Tibial nerve (tissue), 4 donors: ENCODE measurements at regions not wholly inside any gene's neighbourhood (a gene's known extent, or its start where the extent isn't known, plus 50 kb on each side); places are given as distances from the start of the nearest gene placed in this dataset.

Source experiments
- DNase-seq, 2 donors: peaks; one replicate each; pipeline ENCODE4 v3.0.0-alpha.2; 2019; ENCODE audit warnings: low spot score in 2 of 2
- H3K27ac ChIP-seq, 4 donors: fragments of 200-600 bp; sonication (generic) in 3 of 4; one replicate each; pipeline ENCODE4 v1.5.1; 2017 to 2019; ENCODE audit warnings: mild to moderate bottlenecking in 1 of 4
- H3K27me3 ChIP-seq, 2 donors: fragments of 200-600 bp; sonication (generic) in 1 of 2; one replicate each; pipeline versions ENCODE4 v1.5.1 to v1.6.0; 2017 to 2019
- H3K36me3 ChIP-seq, 3 donors: fragments of 200-600 bp; sonication (generic); one replicate each; pipeline ENCODE4 v1.5.1; 2018 to 2019
- H3K4me1 ChIP-seq, 4 donors: fragments of 200-600 bp; sonication (generic) in 3 of 4; one replicate each; pipeline ENCODE4 v1.5.1; 2017 to 2019
- H3K4me3 ChIP-seq, 4 donors: fragments of 200-600 bp; sonication (generic) in 3 of 4; one replicate each; pipeline ENCODE4 v1.5.1; 2017 to 2019; ENCODE audit warnings: mild to moderate bottlenecking in 1 of 4, moderate library complexity in 1 of 4
- H3K9me3 ChIP-seq, 4 donors: fragments of 200-600 bp; sonication (generic) in 3 of 4; one replicate each; pipeline ENCODE4 v1.5.1; 2017 to 2019
- EP300 ChIP-seq, 2 donors: sonication (generic); formaldehyde crosslinking; IDR thresholded peaks; one replicate each; pipeline ENCODE4 v1.6.1; 2017; ENCODE audit warnings: antibody characterized with exemption in 2 of 2, mild to moderate bottlenecking in 1 of 2
- POLR2A ChIP-seq, 2 donors: fragments of 450-650 bp; IDR thresholded peaks; one replicate each; pipeline ENCODE4 v1.6.1; 2017; ENCODE audit warnings: antibody characterized with exemption in 2 of 2, mild to moderate bottlenecking in 2 of 2, moderate library complexity in 2 of 2
- WGBS, 2 donors: methylation state at CpG; one replicate each; pipeline ENCODE4 v1.1.5; 2018; 5-methylcytosine and 5-hydroxymethylcytosine counted together
- TF ChIP-seq, protein P1 (sequence below), 5 experiments: fragments of 200-600 bp in 3 of 5; fragments of 450-650 bp in 2 of 5; sonication (generic) in 3 of 5; IDR thresholded peaks; one replicate each; pipeline ENCODE4 v1.5.1; 2016 to 2019; ENCODE audit warnings: antibody characterized with exemption in 5 of 5, mild to moderate bottlenecking in 3 of 5, moderate library complexity in 2 of 5

DNA sequence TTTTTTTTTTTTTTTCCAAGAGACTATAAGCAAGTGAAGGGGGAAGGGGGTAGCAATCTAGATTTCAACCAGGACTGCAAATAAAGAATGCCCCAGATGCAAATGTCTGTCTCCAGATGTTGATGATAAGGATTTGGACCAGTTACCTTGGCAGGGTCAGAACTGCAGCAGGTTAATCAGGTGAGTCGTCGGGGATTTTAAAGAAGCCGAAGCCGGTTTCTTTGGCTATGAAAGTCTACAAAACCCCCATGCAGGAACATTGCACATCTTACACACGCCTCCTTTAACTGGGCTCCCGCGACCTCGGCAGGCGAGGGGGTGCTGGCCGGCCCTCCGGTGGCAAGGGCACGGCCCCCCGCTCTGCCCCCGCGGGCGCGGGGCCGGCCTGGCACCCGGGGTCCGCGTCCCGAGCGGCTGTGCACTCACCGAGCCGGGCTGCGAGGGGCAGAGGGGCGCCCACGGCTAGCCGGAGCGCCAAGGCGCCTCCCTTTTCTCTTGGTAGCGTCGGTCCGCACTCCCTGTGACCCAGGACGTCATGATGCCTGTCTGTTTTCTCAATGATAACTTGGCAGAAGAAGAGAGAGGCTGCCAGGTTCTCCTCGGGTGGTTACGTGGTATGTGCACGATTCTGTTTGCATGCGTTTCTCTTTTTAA, 366.3 kb upstream of the ESRRG start:
- no peak for DNase-seq
- H3K27me3 ChIP-seq, result no peaks in the 10 kb centered on the region
- no peak for TF ChIP-seq POLR2A (IDR thresholded peaks at IDR 0.05)
- TF ChIP-seq, protein P1, sequence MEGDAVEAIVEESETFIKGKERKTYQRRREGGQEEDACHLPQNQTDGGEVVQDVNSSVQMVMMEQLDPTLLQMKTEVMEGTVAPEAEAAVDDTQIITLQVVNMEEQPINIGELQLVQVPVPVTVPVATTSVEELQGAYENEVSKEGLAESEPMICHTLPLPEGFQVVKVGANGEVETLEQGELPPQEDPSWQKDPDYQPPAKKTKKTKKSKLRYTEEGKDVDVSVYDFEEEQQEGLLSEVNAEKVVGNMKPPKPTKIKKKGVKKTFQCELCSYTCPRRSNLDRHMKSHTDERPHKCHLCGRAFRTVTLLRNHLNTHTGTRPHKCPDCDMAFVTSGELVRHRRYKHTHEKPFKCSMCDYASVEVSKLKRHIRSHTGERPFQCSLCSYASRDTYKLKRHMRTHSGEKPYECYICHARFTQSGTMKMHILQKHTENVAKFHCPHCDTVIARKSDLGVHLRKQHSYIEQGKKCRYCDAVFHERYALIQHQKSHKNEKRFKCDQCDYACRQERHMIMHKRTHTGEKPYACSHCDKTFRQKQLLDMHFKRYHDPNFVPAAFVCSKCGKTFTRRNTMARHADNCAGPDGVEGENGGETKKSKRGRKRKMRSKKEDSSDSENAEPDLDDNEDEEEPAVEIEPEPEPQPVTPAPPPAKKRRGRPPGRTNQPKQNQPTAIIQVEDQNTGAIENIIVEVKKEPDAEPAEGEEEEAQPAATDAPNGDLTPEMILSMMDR (IDR thresholded peaks at IDR 0.05), result no peak
- TF ChIP-seq EP300 (IDR thresholded peaks at IDR 0.05), result no peak
- peaks cover 0 to 21% (median 0%) of the 10 kb centered on the region in 4 donors for H3K4me1 ChIP-seq
- no peaks in the 10 kb centered on the region for H3K36me3 ChIP-seq
- H3K27ac ChIP-seq, result peak overlapping the region; percentile 41 to 88 (median 66)
- WGBS, 2 donors, result 0 to 2% methylated on average over 16 to 39 of the region's 39 CpGs
- no peaks in the 10 kb centered on the region for H3K9me3 ChIP-seq
- H3K4me3 ChIP-seq, result peak overlapping the region; percentile 36 to 63 (median 46)

DNA sequence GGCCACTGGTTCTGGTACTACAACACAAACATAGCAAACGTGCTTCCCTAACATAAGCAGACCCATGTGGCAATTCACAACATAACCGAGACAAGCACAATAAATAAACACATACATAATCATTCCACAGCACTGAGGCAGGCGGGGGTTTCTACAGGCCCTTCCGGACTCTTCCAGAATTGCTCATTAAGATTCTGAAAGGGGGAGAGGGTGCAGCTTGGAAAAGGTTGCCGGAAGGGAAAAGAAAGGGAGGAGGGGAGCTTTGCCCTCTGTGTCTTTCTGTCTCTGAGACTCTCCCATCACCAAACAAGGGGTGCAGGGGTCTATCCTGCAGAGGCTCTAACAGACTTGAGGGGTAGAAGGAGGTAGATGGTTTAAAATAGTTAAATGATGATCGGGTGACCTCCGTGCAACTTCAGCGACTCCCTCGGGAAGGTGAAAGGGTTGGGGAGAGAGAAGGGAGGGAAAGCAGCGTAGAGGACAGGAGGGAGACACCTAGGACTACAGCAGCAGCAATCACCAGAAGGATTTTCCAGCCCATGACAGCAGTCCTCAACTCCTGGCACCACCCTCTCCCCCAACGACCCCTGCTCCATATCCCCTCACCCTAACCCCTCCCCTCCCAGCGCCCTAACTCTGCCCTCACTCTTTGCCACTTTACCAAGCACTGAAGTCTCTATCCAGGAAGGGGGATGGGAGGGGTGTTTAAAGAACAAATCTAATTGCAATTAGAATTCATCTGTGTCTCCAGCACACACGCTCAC, 365.5 kb upstream of the ESRRG start:
- 17 to 25% methylated on average over 13 of the region's 13 CpGs for WGBS, 2 donors
- Histone ChIP-seq H3K27me3 (no peaks in the 10 kb centered on the region), H3K27ac (peak overlapping the region in 3 of 4 donors; percentile 52 to 88 (median 56)), H3K36me3 (no peaks in the 10 kb centered on the region), H3K4me3 (peak overlapping the region; percentile 36 to 63 (median 46)), H3K9me3 (no peaks in the 10 kb centered on the region), H3K4me1 (peaks cover 0 to 21% (median 0%) of the 10 kb centered on the region in 4 donors)
- no peak for DNase-seq
- TF ChIP-seq, protein P1 (IDR thresholded peaks at IDR 0.05), result no peak
- TF ChIP-seq POLR2A (IDR thresholded peaks at IDR 0.05), result no peak
- no peak for TF ChIP-seq EP300 (IDR thresholded peaks at IDR 0.05)

GRCh38 chr1:217088011-217088410, 364.8 kb upstream of the ESRRG start:
- Histone ChIP-seq H3K9me3 (no peaks in the 10 kb centered on the region), H3K27me3 (no peaks in the 10 kb centered on the region), H3K4me3 (no peak overlapping the region), H3K36me3 (no peaks in the 10 kb centered on the region), H3K4me1 (peaks cover 0 to 21% (median 0%) of the 10 kb centered on the region in 4 donors), H3K27ac (peak overlapping the region in 2 of 4 donors; percentile 56 to 88)
- TF ChIP-seq, protein P1 (IDR thresholded peaks at IDR 0.05), result no peak
- no peak for TF ChIP-seq EP300 (IDR thresholded peaks at IDR 0.05)
- TF ChIP-seq POLR2A (IDR thresholded peaks at IDR 0.05), result no peak
- DNase-seq, result no peak
- WGBS, 2 donors, result 22 to 29% methylated on average over 3 of the region's 3 CpGs

- Histone ChIP-seq H3K36me3 (no peaks in the 10 kb centered on the region), H3K4me3 (no peak overlapping the region), H3K27me3 (no peaks in the 10 kb centered on the region), H3K9me3 (no peaks in the 10 kb centered on the region), H3K4me1 (peaks cover 0 to 2% (median 0%) of the 10 kb centered on the region in 4 donors), H3K27ac (no peak overlapping the region)
- DNase-seq, result no peak
- WGBS, 2 donors, result 64 to 79% methylated on average over 3 of the region's 3 CpGs
- TF ChIP-seq, protein P1 (IDR thresholded peaks at IDR 0.05), result no peak
- TF ChIP-seq POLR2A (IDR thresholded peaks at IDR 0.05) (no peak), EP300 (IDR thresholded peaks at IDR 0.05) (no peak)
Observed at GRCh38 chr1:217079584-217079983, 356.4 kb upstream of the ESRRG start.

DNA sequence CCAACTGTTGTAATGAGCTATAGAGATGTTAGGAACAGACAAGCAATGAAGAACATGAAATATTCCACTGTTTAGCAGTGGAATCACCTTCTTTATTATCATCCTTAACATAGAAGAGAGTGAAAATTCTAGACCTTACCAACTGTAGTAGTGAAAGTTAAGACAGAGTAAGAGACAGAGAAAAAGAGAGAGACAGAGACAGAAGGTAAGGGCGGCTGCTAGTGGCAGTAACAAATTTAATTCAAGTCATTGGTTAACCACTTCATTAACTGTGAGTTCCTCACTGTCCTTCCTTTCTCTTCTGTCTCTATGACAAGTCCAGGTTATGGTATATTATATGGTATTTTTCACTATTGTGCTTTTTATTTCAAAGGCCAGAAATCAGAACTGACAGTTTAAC, 355.7 kb upstream of the ESRRG start:
- Histone ChIP-seq H3K4me1 (peaks cover 0 to 2% (median 0%) of the 10 kb centered on the region in 4 donors), H3K27me3 (no peaks in the 10 kb centered on the region), H3K4me3 (no peak overlapping the region), H3K36me3 (no peaks in the 10 kb centered on the region), H3K27ac (no peak overlapping the region), H3K9me3 (no peaks in the 10 kb centered on the region)
- 50 to 55% methylated on average over 1 of the region's 1 CpG for WGBS, 2 donors
- TF ChIP-seq, protein P1 (IDR thresholded peaks at IDR 0.05), result no peak
- TF ChIP-seq POLR2A (IDR thresholded peaks at IDR 0.05) (no peak), EP300 (IDR thresholded peaks at IDR 0.05) (no peak)
- DNase-seq, result no peak
